Astrocyte of the spinal cord (primary cell): ENCODE measurements at regions not wholly inside any gene's neighbourhood (a gene's known extent, or its start where the extent isn't known, plus 50 kb on each side); places are given as distances from the start of the nearest gene placed in this dataset.

Experiments
- DNase-seq: peaks from one replicate; pipeline ENCODE4 v3.0.0; 2011; ENCODE audit warnings: low read depth, low spot score
- H3K4me3 ChIP-seq: 2 replicates; pipeline ENCODE4 v1.5.1; 2011; ENCODE audit warnings: low read depth, mild to moderate bottlenecking, low read length, moderate library complexity
- CTCF ChIP-seq: IDR thresholded peaks from 2 replicates; pipeline ENCODE4 v1.5.1; 2012; ENCODE audit warnings: low read depth, mild to moderate bottlenecking, low read length, inconsistent platforms
- in situ Hi-C: cut with HindIII; loops from 2 replicates; pipeline ENCODE4 v1.10.0; 2017; ENCODE audit warnings: low sequenced_read_pairs

- no peak for TF ChIP-seq CTCF
- in situ Hi-C loops, result no loop called here
- no peak for DNase-seq
- no peak overlapping the region for H3K4me3 ChIP-seq
Observed at GRCh38 chr10:131424053-131424452, 112.5 kb upstream of the TCERG1L start.

- no peak for DNase-seq
- no peak overlapping the region for H3K4me3 ChIP-seq
- in situ Hi-C loops, result no loop called here
- TF ChIP-seq CTCF, result no peak
Observed at GRCh38 chr10:131424836-131425491, 113.4 kb upstream of the TCERG1L start.

- no peak for DNase-seq
- TF ChIP-seq CTCF, result no peak
- H3K4me3 ChIP-seq, result no peak overlapping the region
- in situ Hi-C loops, result no loop called here
Observed at GRCh38 chr10:131425752-131426533, 114.4 kb upstream of the TCERG1L start.

GRCh38 chr10:131426534-131426898 lies 115.0 kb upstream of the TCERG1L start:
- no peak overlapping the region for H3K4me3 ChIP-seq
- DNase-seq, result no peak
- in situ Hi-C loops, result no loop called here
- TF ChIP-seq CTCF, result no peak

- DNase-seq, result no peak
- H3K4me3 ChIP-seq, result no peak overlapping the region
- in situ Hi-C loops, result no loop called here
- TF ChIP-seq CTCF, result no peak
Observed at GRCh38 chr10:131427281-131427680, 115.8 kb upstream of the TCERG1L start.

GRCh38 chr10:131427901-131428300 lies 116.4 kb upstream of the TCERG1L start:
- in situ Hi-C loops, result no loop called here
- no peak for TF ChIP-seq CTCF
- DNase-seq, result no peak
- H3K4me3 ChIP-seq, result no peak overlapping the region
